IMR-90 (cell line): ENCODE measurements at regions not wholly inside any gene's neighbourhood (a gene's known extent, or its start where the extent isn't known, plus 50 kb on each side); places are given as distances from the start of the nearest gene placed in this dataset.

Experiments
- ATAC-seq: fragments of 200-7000 bp; cut with Tn5 transposase; 2 replicates; pipeline ENCODE4 v1.9.1; 2020; ENCODE audit warnings: low read depth, mild to moderate bottlenecking, moderate library complexity
- BruUV-seq: library from RNA; stranded (reverse); fragments of 400-500 nt; replicated peaks from 2 replicates; lab custom pipeline; 2021; lab: Mats Ljungman, UMichigan
- CTCF ChIA-PET: fragments of 300-600 bp; formaldehyde crosslinking; extraction: SDS; loops from one replicate; lab custom pipeline; 2021; ENCODE audit warnings: antibody characterized with exemption; lab: Yijun Ruan, JAX
- POLR2A ChIA-PET: fragments of 300-600 bp; sonication (Branson Sonifier 250); formaldehyde crosslinking; loops from one replicate; lab custom pipeline; 2022; ENCODE audit warnings: antibody characterized with exemption; ENCODE audit not compliant: unreplicated experiment; lab: Charles Lee
- DNase-seq: peaks from one replicate; pipeline ENCODE4 v3.0.0; 2013
- H2AFZ ChIP-seq: replicated peaks from 2 replicates; pipeline ENCODE3; 2013; ENCODE audit warnings: low read length, mild to moderate bottlenecking; ENCODE audit not compliant: poor library complexity
- H2AK5ac ChIP-seq: 2 replicates; pipeline ENCODE4 v1.6.1; 2013; ENCODE audit warnings: low read depth, low read length, inconsistent platforms
- H2AK9ac ChIP-seq: replicated peaks from 2 replicates; pipeline ENCODE3; 2013; ENCODE audit warnings: mild to moderate bottlenecking, low read depth, low read length, moderate library complexity; ENCODE audit not compliant: poor library complexity
- H2BK120ac ChIP-seq: 2 replicates; pipeline ENCODE4 v1.6.1; 2013; ENCODE audit warnings: low read depth, low read length, inconsistent platforms
- H2BK15ac ChIP-seq: 3 replicates; pipeline ENCODE4 v1.6.1; 2013; ENCODE audit warnings: low read depth, low read length, inconsistent platforms
- H2BK20ac ChIP-seq: 2 replicates; pipeline ENCODE4 v1.6.1; 2013; ENCODE audit warnings: low read depth, mild to moderate bottlenecking, inconsistent platforms, low read length, moderate library complexity
- H2BK5ac ChIP-seq: 2 replicates; pipeline ENCODE4 v1.6.1; 2013; ENCODE audit warnings: mild to moderate bottlenecking, low read depth, low read length, inconsistent platforms; ENCODE audit not compliant: poor library complexity, severe bottlenecking
- H3K14ac ChIP-seq: replicated peaks from 2 replicates; pipeline ENCODE4 v1.6.1; 2013; ENCODE audit warnings: low read depth, low read length, inconsistent platforms
- H3K18ac ChIP-seq: 2 replicates; pipeline ENCODE4 v1.6.1; 2013; ENCODE audit warnings: low read depth, low read length, control low read depth
- H3K23ac ChIP-seq: 2 replicates; pipeline ENCODE4 v1.6.1; 2013; ENCODE audit warnings: low read depth, low read length, inconsistent platforms
- H3K27ac ChIP-seq: 2 replicates; pipeline ENCODE4 v1.5.1; 2013; ENCODE audit warnings: mild to moderate bottlenecking, control low read depth, low read length; ENCODE audit not compliant: insufficient read depth
- H3K27me3 ChIP-seq: 2 replicates; pipeline ENCODE4 v1.6.1; 2013; ENCODE audit warnings: low read length; ENCODE audit not compliant: control insufficient read depth, insufficient read depth
- H3K36me3 ChIP-seq: 2 replicates; pipeline ENCODE4 v1.6.1; 2013; ENCODE audit warnings: low read length, mixed read lengths; ENCODE audit not compliant: control insufficient read depth, insufficient read depth
- H3K4ac ChIP-seq: 2 replicates; pipeline ENCODE4 v1.6.1; 2013; ENCODE audit warnings: low read depth, low read length, inconsistent platforms
- H3K4me1 ChIP-seq: 2 replicates; pipeline ENCODE4 v1.6.1; 2013; ENCODE audit warnings: low read length, mixed read lengths; ENCODE audit not compliant: control insufficient read depth, insufficient read depth
- H3K4me2 ChIP-seq: 2 replicates; pipeline ENCODE4 v1.6.1; 2013; ENCODE audit warnings: low read depth, mild to moderate bottlenecking, control low read depth, low read length, moderate library complexity
- H3K4me3 ChIP-seq: 2 replicates; pipeline ENCODE4 v1.5.1; 2013; ENCODE audit warnings: low read depth, mild to moderate bottlenecking, control low read depth, low read length, moderate library complexity; ENCODE audit not compliant: insufficient read depth
- H3K56ac ChIP-seq: 2 replicates; pipeline ENCODE4 v1.6.1; 2013; ENCODE audit warnings: low read length, inconsistent platforms; ENCODE audit not compliant: insufficient read depth; ENCODE audit errors: extremely low read depth
- H3K79me1 ChIP-seq, 2 experiments: 2 replicates each; pipeline ENCODE4 v1.6.1; 2013; ENCODE audit warnings: low read length in 2 of 2, inconsistent platforms in 1 of 2, low read depth in 1 of 2
- H3K9ac ChIP-seq: 2 replicates; pipeline ENCODE4 v1.6.1; 2013; ENCODE audit warnings: low read depth, low read length, control low read depth
- H3K9me1 ChIP-seq: 2 replicates; pipeline ENCODE4 v1.6.1; 2013; ENCODE audit warnings: low read length, inconsistent platforms; ENCODE audit not compliant: insufficient read depth
- H3K9me3 ChIP-seq: 2 replicates; pipeline ENCODE4 v1.6.1; 2013; ENCODE audit warnings: low read length; ENCODE audit not compliant: control insufficient read depth, insufficient read depth
- H4K20me1 ChIP-seq: 2 replicates; pipeline ENCODE4 v1.6.1; 2013; ENCODE audit warnings: low read length, inconsistent platforms; ENCODE audit not compliant: insufficient read depth
- H4K5ac ChIP-seq: 2 replicates; pipeline ENCODE4 v1.6.1; 2013; ENCODE audit warnings: mild to moderate bottlenecking, low read depth, low read length, control low read depth
- H4K8ac ChIP-seq, 2 experiments: 2 replicates each; pipeline ENCODE4 v1.6.1; 2013; ENCODE audit warnings: low read depth in 2 of 2, low read length in 2 of 2, control low read depth in 1 of 2, inconsistent platforms in 1 of 2
- H4K91ac ChIP-seq: 2 replicates; pipeline ENCODE4 v1.6.1; 2013; ENCODE audit warnings: low read depth, low read length, inconsistent platforms; ENCODE audit not compliant: insufficient read depth
- CTCF ChIP-seq: conservative IDR thresholded peaks from 2 replicates; pipeline ENCODE4 v1.5.1; 2012; ENCODE audit warnings: mild to moderate bottlenecking, low read depth, low read length, improper control_type of control experiment
- ELK1 ChIP-seq: fragments of 150-350 bp; IDR thresholded peaks from 2 replicates; pipeline ENCODE4 v1.6.1; 2016; ENCODE audit warnings: low read depth, mild to moderate bottlenecking, low read length, moderate library complexity, borderline replicate concordance
- USF2 ChIP-seq: fragments of 150-350 bp; IDR thresholded peaks from 2 replicates; pipeline ENCODE4 v1.6.1; 2017; ENCODE audit warnings: mild to moderate bottlenecking, antibody characterized with exemption, low read length, low read depth
- WGBS, 2 experiments: methylation state at CpG; one replicate each; pipeline versions ENCODE4 v1.1.5 to v1.1.7; 2013; ENCODE audit warnings: missing lambda C conversion rate in 2 of 2; ENCODE audit not compliant: insufficient read length in 1 of 2; ENCODE audit errors: extremely low coverage in 2 of 2; 5-methylcytosine and 5-hydroxymethylcytosine counted together
- dilution Hi-C: fragments of 300-500 bp; cut with HindIII; formaldehyde crosslinking; loops from one replicate; pipeline ENCODE4 v1.14.3; 2018; ENCODE audit warnings: low sequenced_read_pairs; ENCODE audit not compliant: unreplicated experiment
- in situ Hi-C: fragments of 300-500 bp; cut with MboI; formaldehyde crosslinking; loops from 3 replicates; pipeline ENCODE4 v1.14.3; 2019; ENCODE audit warnings: low sequenced_read_pairs, inconsistent platforms, mixed read lengths
- intact Hi-C: fragments of 100-400 bp; cut with micrococcal nuclease; formaldehyde crosslinking; loops from 2 replicates; pipeline ENCODE4 v1.10.0; 2022

GRCh38 chr2:145407-145806 is 99.1 kb upstream of the FAM110C start:
- TF ChIP-seq CTCF (no peak), USF2 (no peak), ELK1 (no peak)
- dilution Hi-C loops: no loop called here
- Histone ChIP-seq H4K5ac (no peak overlapping the region), H3K36me3 (no peaks in the 10 kb centered on the region), H4K20me1 (no peaks in the 10 kb centered on the region), H2AK5ac (no peak overlapping the region), H3K14ac (no peak overlapping the region), H3K56ac (no peak overlapping the region), H3K9ac (no peak overlapping the region), H3K9me3 (peaks cover 3% of the 10 kb centered on the region), H2BK120ac (no peak overlapping the region), H3K18ac (no peak overlapping the region), H3K4ac (no peak overlapping the region), H2BK15ac (no peak overlapping the region), H3K4me3 (no peak overlapping the region), H3K4me2 (no peak overlapping the region), H3K9me1 (no peaks in the 10 kb centered on the region), H2AFZ (no peak overlapping the region), H2AK9ac (no peak overlapping the region), H2BK20ac (no peak overlapping the region), H3K4me1 (no peaks in the 10 kb centered on the region), H4K8ac (no peak overlapping the region), H3K27me3 (no peaks in the 10 kb centered on the region), H3K79me1 (no peaks in the 10 kb centered on the region), H4K91ac (no peak overlapping the region), H3K23ac (no peak overlapping the region), H2BK5ac (no peak overlapping the region), H3K27ac (no peak overlapping the region)
- intact Hi-C loops: no loop called here
- no peak for ATAC-seq
- no peak for DNase-seq
- in situ Hi-C loops: no loop called here
- CTCF ChIA-PET: no interaction called here
- no TSS peak for BruUV-seq
- no CpG with 5 or more reads among the region's 2 CpGs for WGBS, 2 experiments
- POLR2A ChIA-PET: no interaction called here
